GM18867 (cell line): ENCODE measurements at regions not wholly inside any gene's neighbourhood (a gene's known extent, or its start where the extent isn't known, plus 50 kb on each side); places are given as distances from the start of the nearest gene placed in this dataset.
"Not testable (repeated sequence)": the region's sequence is repeated elsewhere in the genome, so short reads cannot be mapped to it uniquely, and the experiment has no call there.

Experiments
- ATAC-seq: cut with Tn5 transposase; IDR thresholded peaks from one replicate; pipeline ENCODE4 v1.9.1; 2021; ENCODE audit warnings: mild to moderate bottlenecking, moderate library complexity; ENCODE audit not compliant: unreplicated experiment

GRCh38 chr18:71303743-71304142 lies 1014.9 kb downstream of the SOCS6 start:
- ATAC-seq: not testable (repeated sequence)

GRCh38 chr18:71301596-71301995 lies 1012.8 kb downstream of the SOCS6 start:
- no peak for ATAC-seq

- ATAC-seq: not testable (repeated sequence)
Observed at GRCh38 chr18:71294201-71294600, 1005.4 kb downstream of the SOCS6 start.

GRCh38 chr18:71293322-71293721 lies 1004.5 kb downstream of the SOCS6 start:
- ATAC-seq: no peak

GRCh38 chr18:71287268-71287667 lies 998.4 kb downstream of the SOCS6 start:
- no peak for ATAC-seq

- no peak for ATAC-seq
Observed at GRCh38 chr18:71252351-71252865, 963.6 kb downstream of the SOCS6 start.

GRCh38 chr18:71250191-71250590 lies 961.3 kb downstream of the SOCS6 start:
- ATAC-seq: no peak

- no peak for ATAC-seq
Observed at GRCh38 chr18:71249791-71250190, 960.9 kb downstream of the SOCS6 start.

GRCh38 chr18:71242981-71243380 lies 954.1 kb downstream of the SOCS6 start:
- ATAC-seq: no peak

GRCh38 chr18:71238974-71239624 lies 950.3 kb downstream of the SOCS6 start:
- no peak for ATAC-seq

- ATAC-seq: no peak
Observed at GRCh38 chr18:71237641-71238040, 948.8 kb downstream of the SOCS6 start.

- ATAC-seq: no peak
Observed at GRCh38 chr18:71233177-71233576, 944.3 kb downstream of the SOCS6 start.

GRCh38 chr18:71223486-71223885 lies 934.6 kb downstream of the SOCS6 start:
- ATAC-seq: no peak

- no peak for ATAC-seq
Observed at GRCh38 chr18:71221405-71221804, 932.6 kb downstream of the SOCS6 start.

- ATAC-seq: not testable (repeated sequence)
Observed at GRCh38 chr18:71212739-71213138, 923.9 kb downstream of the SOCS6 start.

- ATAC-seq: no peak
Observed at GRCh38 chr18:71212222-71212621, 923.4 kb downstream of the SOCS6 start.

GRCh38 chr18:71209944-71210343 lies 921.1 kb downstream of the SOCS6 start:
- ATAC-seq: no peak

GRCh38 chr18:71194438-71194837 lies 905.6 kb downstream of the SOCS6 start:
- ATAC-seq: no peak

- ATAC-seq: no peak
Observed at GRCh38 chr18:71189581-71189980, 900.7 kb downstream of the SOCS6 start.

GRCh38 chr18:71168557-71169145 lies 879.8 kb downstream of the SOCS6 start:
- ATAC-seq: no peak

- ATAC-seq: no peak
Observed at GRCh38 chr18:71136487-71136886, 847.6 kb downstream of the SOCS6 start.

GRCh38 chr18:71134122-71134521 lies 845.3 kb downstream of the SOCS6 start:
- no peak for ATAC-seq

- ATAC-seq: no peak
Observed at GRCh38 chr18:71131918-71132317, 843.1 kb downstream of the SOCS6 start.
